Stimulated activated CD4-positive, alpha-beta T cell treated with anti-CD3 and anti-CD28 coated beads, Interleukin-1b, Interleukin-23, amount 100 ng/mL, for 24 hours (primary cell): ENCODE measurements at regions not wholly inside any gene's neighbourhood (a gene's known extent, or its start where the extent isn't known, plus 50 kb on each side); places are given as distances from the start of the nearest gene placed in this dataset.

Experiments
- DNase-seq, 4 experiments: peaks; one replicate each; pipeline ENCODE4 v3.0.0-alpha.2; 2020; ENCODE audit warnings: low read depth in 4 of 4, low spot score in 1 of 4

DNA sequence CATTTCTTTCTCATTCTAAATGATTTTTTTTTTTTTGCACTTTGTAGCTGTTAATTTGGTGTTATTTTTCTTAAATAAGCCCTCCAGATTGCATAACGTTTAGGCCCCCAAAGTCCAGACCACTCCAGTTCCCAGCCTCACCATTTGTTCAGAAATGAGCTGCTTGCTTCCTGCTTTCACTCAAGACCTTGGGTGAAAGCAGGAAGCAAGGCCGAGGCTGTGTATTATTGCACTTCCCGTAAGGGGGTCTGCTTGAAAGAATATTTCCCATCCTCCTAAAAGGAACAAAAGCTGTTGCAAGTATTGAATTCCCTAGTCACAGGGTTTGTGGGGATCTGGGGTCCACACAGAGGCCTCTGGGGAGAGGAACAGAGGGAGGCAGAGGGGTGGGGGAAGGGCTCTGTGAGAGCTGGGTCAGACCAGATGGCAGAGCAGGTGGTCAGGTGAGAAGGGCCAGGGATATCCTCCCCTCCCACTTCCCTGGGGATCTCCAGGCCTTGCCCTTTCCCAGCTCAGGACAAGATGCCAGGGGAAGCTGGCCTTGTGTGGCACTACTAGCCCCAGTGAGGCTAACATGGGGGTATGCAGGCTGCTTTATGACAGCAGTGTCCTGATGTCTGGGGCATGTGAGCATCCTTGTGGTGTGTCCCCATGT lies 51.6 kb upstream of the MYEOV start:
- DNase-seq: no peak

DNA sequence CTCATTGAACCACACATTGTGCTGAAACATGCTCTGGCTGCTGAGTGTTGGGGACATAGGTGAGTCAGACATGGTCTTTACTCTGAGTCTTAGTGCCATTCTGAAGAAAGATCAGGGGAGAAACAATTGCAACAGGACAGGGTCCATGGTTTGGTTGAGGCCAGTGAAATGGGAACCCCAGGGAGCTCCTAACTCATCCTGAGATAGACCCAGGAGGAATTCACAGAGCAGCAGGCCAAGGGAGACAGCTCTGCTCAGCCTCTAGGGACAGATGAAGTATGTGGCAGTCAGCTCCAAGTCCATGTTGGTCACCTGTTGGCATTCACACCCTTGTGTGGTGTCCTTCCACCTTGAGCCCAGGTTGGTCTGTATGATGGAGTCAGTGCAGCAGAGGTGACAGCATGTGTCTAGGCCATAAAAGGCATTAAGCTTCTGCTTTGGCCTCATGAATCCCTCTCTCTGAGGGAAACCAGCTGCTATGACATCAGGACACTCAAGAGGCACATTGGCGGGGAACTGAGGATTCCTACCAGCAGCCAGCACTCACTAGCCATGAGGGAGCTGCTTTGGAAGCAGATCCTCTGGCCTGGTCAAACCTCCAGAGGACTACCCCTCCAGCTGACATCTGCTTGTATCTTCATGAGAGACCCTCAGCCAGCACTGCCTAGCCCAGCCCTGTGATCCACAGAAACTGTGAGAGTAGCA lies 50.3 kb upstream of the MYEOV start:
- DNase-seq: no peak
